H1 (cell line): ENCODE measurements at regions not wholly inside any gene's neighbourhood (a gene's known extent, or its start where the extent isn't known, plus 50 kb on each side); places are given as distances from the start of the nearest gene placed in this dataset.

ENCODE experiments used
- CEBPB ChIP-seq: IDR thresholded peaks from 2 replicates; pipeline ENCODE4 v1.6.1; 2012; ENCODE audit warnings: low read depth, low read length
- MAFK ChIP-seq: IDR thresholded peaks from 2 replicates; pipeline ENCODE4 v1.6.1; 2012; ENCODE audit warnings: low read depth, mild to moderate bottlenecking, improper control_type of control experiment, low read length
- PHF8 ChIP-seq: fragments of 200-600 bp; sonication (generic); conservative IDR thresholded peaks from 2 replicates; pipeline ENCODE4 v1.7.1; 2012; ENCODE audit warnings: low read depth, mild to moderate bottlenecking, inconsistent platforms, low read length, moderate library complexity
- SIRT6 ChIP-seq: IDR thresholded peaks from one replicate; pipeline ENCODE4 v1.7.1; 2012; ENCODE audit warnings: low read length, inconsistent platforms

- TF ChIP-seq PHF8 (no peak), MAFK (no peak), SIRT6 (no peak), CEBPB (no peak)
- TF ChIP-seq, all 59 proteins: peak for 0
Observed at GRCh38 chr10:125332548-125333208, 172.3 kb upstream of the CTBP2 start (continued).
